Liver (tissue), 8 donors: ENCODE measurements at regions not wholly inside any gene's neighbourhood (a gene's known extent, or its start where the extent isn't known, plus 50 kb on each side); places are given as distances from the start of the nearest gene placed in this dataset.

Experiments
- DNase-seq: peaks from one replicate; pipeline ENCODE4 v3.0.0-alpha.2; 2017; ENCODE audit warnings: low spot score
- H3K27ac ChIP-seq, 2 donors: one replicate each; pipeline ENCODE4 v1.7.0; 2013; ENCODE audit warnings: inconsistent platforms in 2 of 2, low read length in 2 of 2, control low read depth in 1 of 2, low read depth in 1 of 2, mild to moderate bottlenecking in 1 of 2
- H3K27me3 ChIP-seq, 4 donors: one replicate each; pipeline versions ENCODE4 v1.6.1 to v1.7.0; 2013; ENCODE audit warnings: low read length in 3 of 4, inconsistent platforms in 1 of 4, mild to moderate bottlenecking in 1 of 4, moderate library complexity in 1 of 4; ENCODE audit not compliant: control insufficient read depth in 4 of 4, insufficient read depth in 4 of 4
- H3K36me3 ChIP-seq, 4 donors: one replicate each; pipeline versions ENCODE4 v1.6.1 to v1.7.0; 2013; ENCODE audit warnings: low read length in 3 of 4, mild to moderate bottlenecking in 3 of 4, low read depth in 1 of 4, moderate library complexity in 1 of 4; ENCODE audit not compliant: control insufficient read depth in 4 of 4, insufficient read depth in 3 of 4
- H3K4me1 ChIP-seq, 4 donors: one replicate each; pipeline versions ENCODE4 v1.6.1 to v1.7.0; 2013; ENCODE audit warnings: low read length in 3 of 4, mild to moderate bottlenecking in 3 of 4, moderate library complexity in 1 of 4; ENCODE audit not compliant: control insufficient read depth in 4 of 4, insufficient read depth in 4 of 4
- H3K4me3 ChIP-seq, 3 donors: one replicate each; pipeline versions ENCODE4 v1.6.1 to v1.7.0; 2013; ENCODE audit warnings: low read length in 3 of 3, control low read depth in 1 of 3, low read depth in 1 of 3, mild to moderate bottlenecking in 1 of 3
- H3K9ac ChIP-seq, 2 donors: one replicate each; pipeline ENCODE4 v1.7.0; 2013; ENCODE audit warnings: low read length in 2 of 2, mild to moderate bottlenecking in 2 of 2, moderate library complexity in 2 of 2, control low read depth in 1 of 2, low read depth in 1 of 2
- H3K9me3 ChIP-seq, 4 donors: one replicate each; pipeline versions ENCODE4 v1.6.1 to v1.7.0; 2013; ENCODE audit warnings: low read length in 3 of 4; ENCODE audit not compliant: control insufficient read depth in 4 of 4
- ATF3 ChIP-seq: IDR thresholded peaks from 2 replicates; pipeline ENCODE4 v1.6.1; 2016; ENCODE audit warnings: antibody characterized with exemption
- EGR1 ChIP-seq, 2 donors: IDR thresholded peaks; 2 replicates each; pipeline ENCODE4 v1.6.1; 2016 to 2018; ENCODE audit warnings: antibody characterized with exemption in 2 of 2, low read depth in 2 of 2
- FOXA1 ChIP-seq: IDR thresholded peaks from 2 replicates; pipeline ENCODE4 v1.6.1; 2016; ENCODE audit warnings: antibody characterized with exemption
- FOXA2 ChIP-seq: IDR thresholded peaks from 2 replicates; pipeline ENCODE4 v1.6.1; 2016; ENCODE audit warnings: antibody characterized with exemption
- GABPA ChIP-seq, 2 donors: IDR thresholded peaks in 1 of 2; conservative IDR thresholded peaks in 1 of 2; 2 replicates each; pipeline ENCODE4 v1.6.1; 2016; ENCODE audit warnings: antibody characterized with exemption in 2 of 2, mild to moderate bottlenecking in 1 of 2, moderate library complexity in 1 of 2
- HNF4A ChIP-seq, 2 donors: conservative IDR thresholded peaks; 2 replicates each; pipeline ENCODE4 v1.6.1; 2016; ENCODE audit warnings: antibody characterized with exemption in 2 of 2, mild to moderate bottlenecking in 2 of 2
- NR2F2 ChIP-seq: IDR thresholded peaks from 2 replicates; pipeline ENCODE4 v1.6.1; 2016; ENCODE audit warnings: antibody characterized with exemption
- RAD21 ChIP-seq, 2 donors: IDR thresholded peaks; 2 replicates each; pipeline ENCODE4 v1.6.1; 2016; ENCODE audit warnings: antibody characterized with exemption in 2 of 2, mild to moderate bottlenecking in 2 of 2
- RXRA ChIP-seq, 2 donors: IDR thresholded peaks; 2 replicates each; pipeline ENCODE4 v1.6.1; 2017 to 2018; ENCODE audit warnings: antibody characterized with exemption in 2 of 2, mild to moderate bottlenecking in 1 of 2
- SP1 ChIP-seq: IDR thresholded peaks from 2 replicates; pipeline ENCODE4 v1.6.1; 2018; ENCODE audit warnings: antibody characterized with exemption, mild to moderate bottlenecking
- TAF1 ChIP-seq: conservative IDR thresholded peaks from 2 replicates; pipeline ENCODE4 v1.6.1; 2016; ENCODE audit warnings: antibody characterized with exemption, mild to moderate bottlenecking
- YY1 ChIP-seq: IDR thresholded peaks from 2 replicates; pipeline ENCODE4 v1.6.1; 2016; ENCODE audit warnings: antibody characterized with exemption, mild to moderate bottlenecking
- ZBTB33 ChIP-seq: IDR thresholded peaks from 2 replicates; pipeline ENCODE4 v1.6.1; 2016; ENCODE audit warnings: antibody characterized with exemption
- WGBS: extraction: QIAGEN DNeasy Blood & Tissue Kit; methylation state at CpG from one replicate; pipeline ENCODE4 v1.1.7; 2013; 5-methylcytosine and 5-hydroxymethylcytosine counted together
- TF ChIP-seq, protein P1 (sequence below): IDR thresholded peaks from 2 replicates; pipeline ENCODE4 v1.6.1; 2016; ENCODE audit warnings: antibody characterized with exemption, mild to moderate bottlenecking
- TF ChIP-seq, protein P2 (sequence below): fragments of 150-350 bp; IDR thresholded peaks from 2 replicates; pipeline ENCODE4 v1.5.1; 2017; ENCODE audit warnings: improper control_type of control experiment, low read depth, low read length; ENCODE audit not compliant: missing input control
- donor health status: healthy.
- donor health status: healthy.
- donor health status: healthy.
- donor health status: healthy.
- donor health status: healthy.

GRCh38 chr2:575030-575726 is 102.0 kb downstream of the TMEM18 start:
- WGBS: 78% methylated on average over 14 of the region's 14 CpGs
- H3K27me3 ChIP-seq: peaks cover 0 to 3% (median 0%) of the 10 kb centered on the region in 4 donors
- H3K4me1 ChIP-seq: no peaks in the 10 kb centered on the region
- no peaks in the 10 kb centered on the region for H3K9me3 ChIP-seq
- H3K27ac ChIP-seq: no peak overlapping the region
- H3K9ac ChIP-seq: no peak overlapping the region
- TF ChIP-seq RAD21 (IDR thresholded peaks at IDR 0.05) (no peak), GABPA (IDR thresholded peaks at IDR 0.05 in 1 of 2, conservative IDR thresholded peaks at IDR 0.05 in 1 of 2) (no peak), ZBTB33 (no peak), HNF4A (conservative IDR thresholded peaks at IDR 0.05) (no peak), YY1 (no peak), ATF3 (no peak), FOXA1 (no peak), NR2F2 (no peak), SP1 (no peak), FOXA2 (no peak), TAF1 (no peak), RXRA (IDR thresholded peaks at IDR 0.05) (no peak), EGR1 (IDR thresholded peaks at IDR 0.05; ENCODE audit: low read depth in 2 of 2) (no peak)
- TF ChIP-seq, protein P1, sequence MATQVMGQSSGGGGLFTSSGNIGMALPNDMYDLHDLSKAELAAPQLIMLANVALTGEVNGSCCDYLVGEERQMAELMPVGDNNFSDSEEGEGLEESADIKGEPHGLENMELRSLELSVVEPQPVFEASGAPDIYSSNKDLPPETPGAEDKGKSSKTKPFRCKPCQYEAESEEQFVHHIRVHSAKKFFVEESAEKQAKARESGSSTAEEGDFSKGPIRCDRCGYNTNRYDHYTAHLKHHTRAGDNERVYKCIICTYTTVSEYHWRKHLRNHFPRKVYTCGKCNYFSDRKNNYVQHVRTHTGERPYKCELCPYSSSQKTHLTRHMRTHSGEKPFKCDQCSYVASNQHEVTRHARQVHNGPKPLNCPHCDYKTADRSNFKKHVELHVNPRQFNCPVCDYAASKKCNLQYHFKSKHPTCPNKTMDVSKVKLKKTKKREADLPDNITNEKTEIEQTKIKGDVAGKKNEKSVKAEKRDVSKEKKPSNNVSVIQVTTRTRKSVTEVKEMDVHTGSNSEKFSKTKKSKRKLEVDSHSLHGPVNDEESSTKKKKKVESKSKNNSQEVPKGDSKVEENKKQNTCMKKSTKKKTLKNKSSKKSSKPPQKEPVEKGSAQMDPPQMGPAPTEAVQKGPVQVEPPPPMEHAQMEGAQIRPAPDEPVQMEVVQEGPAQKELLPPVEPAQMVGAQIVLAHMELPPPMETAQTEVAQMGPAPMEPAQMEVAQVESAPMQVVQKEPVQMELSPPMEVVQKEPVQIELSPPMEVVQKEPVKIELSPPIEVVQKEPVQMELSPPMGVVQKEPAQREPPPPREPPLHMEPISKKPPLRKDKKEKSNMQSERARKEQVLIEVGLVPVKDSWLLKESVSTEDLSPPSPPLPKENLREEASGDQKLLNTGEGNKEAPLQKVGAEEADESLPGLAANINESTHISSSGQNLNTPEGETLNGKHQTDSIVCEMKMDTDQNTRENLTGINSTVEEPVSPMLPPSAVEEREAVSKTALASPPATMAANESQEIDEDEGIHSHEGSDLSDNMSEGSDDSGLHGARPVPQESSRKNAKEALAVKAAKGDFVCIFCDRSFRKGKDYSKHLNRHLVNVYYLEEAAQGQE: no peak
- TF ChIP-seq, protein P2, sequence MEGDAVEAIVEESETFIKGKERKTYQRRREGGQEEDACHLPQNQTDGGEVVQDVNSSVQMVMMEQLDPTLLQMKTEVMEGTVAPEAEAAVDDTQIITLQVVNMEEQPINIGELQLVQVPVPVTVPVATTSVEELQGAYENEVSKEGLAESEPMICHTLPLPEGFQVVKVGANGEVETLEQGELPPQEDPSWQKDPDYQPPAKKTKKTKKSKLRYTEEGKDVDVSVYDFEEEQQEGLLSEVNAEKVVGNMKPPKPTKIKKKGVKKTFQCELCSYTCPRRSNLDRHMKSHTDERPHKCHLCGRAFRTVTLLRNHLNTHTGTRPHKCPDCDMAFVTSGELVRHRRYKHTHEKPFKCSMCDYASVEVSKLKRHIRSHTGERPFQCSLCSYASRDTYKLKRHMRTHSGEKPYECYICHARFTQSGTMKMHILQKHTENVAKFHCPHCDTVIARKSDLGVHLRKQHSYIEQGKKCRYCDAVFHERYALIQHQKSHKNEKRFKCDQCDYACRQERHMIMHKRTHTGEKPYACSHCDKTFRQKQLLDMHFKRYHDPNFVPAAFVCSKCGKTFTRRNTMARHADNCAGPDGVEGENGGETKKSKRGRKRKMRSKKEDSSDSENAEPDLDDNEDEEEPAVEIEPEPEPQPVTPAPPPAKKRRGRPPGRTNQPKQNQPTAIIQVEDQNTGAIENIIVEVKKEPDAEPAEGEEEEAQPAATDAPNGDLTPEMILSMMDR: no peak
- no peaks in the 10 kb centered on the region for H3K36me3 ChIP-seq
- no peak overlapping the region for H3K4me3 ChIP-seq
- DNase-seq: peak; percentile 10
